GM19395 (cell line): ENCODE measurements at regions not wholly inside any gene's neighbourhood (a gene's known extent, or its start where the extent isn't known, plus 50 kb on each side); places are given as distances from the start of the nearest gene placed in this dataset.
"Not testable (repeated sequence)": the region's sequence is repeated elsewhere in the genome, so short reads cannot be mapped to it uniquely, and the experiment has no call there.

ENCODE experiments used
- ATAC-seq: cut with Tn5 transposase; IDR thresholded peaks from one replicate; pipeline ENCODE4 v1.9.1; 2021; ENCODE audit warnings: mild to moderate bottlenecking, moderate library complexity; ENCODE audit not compliant: unreplicated experiment

DNA sequence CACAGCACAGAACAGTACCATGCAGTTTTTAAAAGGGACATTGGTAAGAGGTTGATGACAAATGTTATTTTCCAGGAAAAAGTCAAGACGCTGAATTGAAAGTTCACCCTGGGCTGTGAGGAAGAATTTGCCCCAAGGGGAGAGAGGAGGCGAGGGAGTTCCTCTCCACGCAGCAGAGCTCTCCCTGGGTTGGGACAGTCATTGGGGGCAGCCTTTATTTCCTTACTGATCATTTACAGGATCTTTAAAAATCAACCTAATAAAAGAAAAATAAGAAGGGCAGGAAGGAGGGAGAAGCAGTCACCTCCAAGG lies 49.9 kb upstream of the WNT7B start:
- ATAC-seq, result no peak

- ATAC-seq, result no peak
These were observed 50.5 kb upstream of the WNT7B start for GRCh38 chr22:46027211-46028105.

- no peak for ATAC-seq
These were observed 51.4 kb upstream of the WNT7B start for GRCh38 chr22:46028106-46028991.

- no peak for ATAC-seq
These were observed 52.1 kb upstream of the WNT7B start for GRCh38 chr22:46029036-46029435.

- no peak for ATAC-seq
These were observed 52.7 kb upstream of the WNT7B start for GRCh38 chr22:46029574-46030200.

DNA sequence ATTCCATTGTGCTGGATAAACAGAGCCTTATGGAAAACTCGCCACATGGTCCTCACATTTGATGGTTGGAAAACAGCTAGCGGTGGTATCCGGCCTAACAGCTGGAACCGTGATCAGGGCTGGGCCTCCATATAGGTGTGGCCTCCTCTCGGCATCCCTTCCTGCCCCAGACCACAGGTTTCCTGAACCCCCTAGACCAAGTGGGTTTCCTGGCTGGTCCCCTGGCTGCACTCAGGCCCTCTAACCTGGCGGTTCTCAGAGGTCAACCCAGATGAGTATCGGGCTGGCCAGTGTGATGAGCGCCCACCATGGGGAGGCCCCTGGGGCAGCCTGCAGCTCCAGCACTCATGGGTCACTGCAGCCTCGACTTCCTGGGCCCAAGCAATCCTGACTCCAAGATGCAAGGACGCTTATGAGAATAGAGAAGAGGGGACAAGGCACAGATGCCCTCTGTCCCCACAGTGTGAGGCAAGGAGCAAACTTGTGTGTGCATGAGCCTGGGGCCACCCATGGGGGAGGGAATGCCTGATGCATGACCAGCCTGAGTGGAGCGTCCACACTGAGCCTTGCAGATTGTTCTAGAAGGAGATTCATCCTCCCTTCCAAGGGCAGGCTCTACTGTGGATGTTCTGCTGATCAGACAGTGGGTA lies 53.4 kb upstream of the WNT7B start:
- no peak for ATAC-seq

DNA sequence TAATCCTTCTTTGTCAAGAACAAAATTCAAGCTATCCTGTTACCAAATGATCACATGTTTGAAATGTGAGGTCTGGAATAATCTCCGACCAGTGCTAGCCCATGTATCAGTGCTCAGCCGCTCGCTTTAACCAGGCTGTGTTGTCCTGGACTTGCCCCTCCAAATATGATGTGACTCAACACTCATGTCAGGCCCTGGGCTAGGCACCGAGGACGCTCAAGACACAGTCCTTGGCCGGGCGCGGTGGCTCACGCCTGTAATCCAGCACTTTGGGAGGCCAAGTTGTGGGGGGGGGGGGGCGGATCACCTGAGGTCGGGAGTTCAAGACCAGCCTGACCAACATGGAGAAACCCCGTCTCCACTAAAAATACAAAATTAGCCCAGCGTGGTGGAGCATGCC lies 54.1 kb upstream of the WNT7B start:
- ATAC-seq, result no peak

GRCh38 chr22:46031557-46031956 lies 54.6 kb upstream of the WNT7B start:
- ATAC-seq, result no peak

DNA sequence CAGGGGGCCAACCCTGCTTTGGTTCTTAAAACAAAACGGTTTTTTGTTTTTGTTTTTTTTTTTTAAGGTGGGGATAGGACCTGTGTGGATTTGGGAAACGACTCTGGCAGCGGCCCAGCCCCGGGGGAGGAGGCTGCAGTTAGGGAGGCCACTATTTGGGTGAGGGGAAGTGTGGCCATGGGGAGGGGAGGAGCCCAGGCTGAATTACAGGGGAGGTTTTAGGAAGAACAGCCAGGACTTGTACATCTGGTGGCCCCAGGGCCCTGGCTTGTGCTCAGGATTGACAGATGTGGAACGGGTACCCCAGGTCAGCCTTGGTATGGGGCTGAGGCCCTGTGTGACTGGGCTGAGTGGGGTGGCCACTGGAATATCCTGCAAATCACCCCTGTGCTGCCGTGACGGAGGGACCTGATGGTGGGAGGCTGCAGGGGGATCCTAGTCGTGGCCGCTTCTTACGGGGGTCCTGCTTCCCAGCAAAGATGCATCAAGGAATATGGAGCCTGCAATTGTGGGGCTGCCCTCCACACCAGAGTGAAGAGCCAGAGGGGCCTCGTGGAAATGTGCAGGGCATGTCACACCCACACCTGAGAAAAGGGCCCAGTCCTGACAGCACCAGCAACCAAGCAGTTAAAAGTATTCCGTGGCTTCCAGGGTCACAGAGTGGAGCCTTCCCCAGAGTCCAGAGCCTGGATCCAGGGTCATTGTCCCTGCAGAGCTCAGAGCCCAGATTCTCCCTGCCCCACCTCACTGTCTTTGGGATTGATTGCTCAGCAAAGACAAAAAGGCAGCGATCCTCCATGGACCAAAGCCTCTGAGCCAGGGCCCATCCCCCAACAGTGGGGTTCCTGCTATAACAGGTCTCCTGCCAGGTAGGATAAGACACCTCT lies 55.2 kb upstream of the WNT7B start:
- no peak for ATAC-seq

DNA sequence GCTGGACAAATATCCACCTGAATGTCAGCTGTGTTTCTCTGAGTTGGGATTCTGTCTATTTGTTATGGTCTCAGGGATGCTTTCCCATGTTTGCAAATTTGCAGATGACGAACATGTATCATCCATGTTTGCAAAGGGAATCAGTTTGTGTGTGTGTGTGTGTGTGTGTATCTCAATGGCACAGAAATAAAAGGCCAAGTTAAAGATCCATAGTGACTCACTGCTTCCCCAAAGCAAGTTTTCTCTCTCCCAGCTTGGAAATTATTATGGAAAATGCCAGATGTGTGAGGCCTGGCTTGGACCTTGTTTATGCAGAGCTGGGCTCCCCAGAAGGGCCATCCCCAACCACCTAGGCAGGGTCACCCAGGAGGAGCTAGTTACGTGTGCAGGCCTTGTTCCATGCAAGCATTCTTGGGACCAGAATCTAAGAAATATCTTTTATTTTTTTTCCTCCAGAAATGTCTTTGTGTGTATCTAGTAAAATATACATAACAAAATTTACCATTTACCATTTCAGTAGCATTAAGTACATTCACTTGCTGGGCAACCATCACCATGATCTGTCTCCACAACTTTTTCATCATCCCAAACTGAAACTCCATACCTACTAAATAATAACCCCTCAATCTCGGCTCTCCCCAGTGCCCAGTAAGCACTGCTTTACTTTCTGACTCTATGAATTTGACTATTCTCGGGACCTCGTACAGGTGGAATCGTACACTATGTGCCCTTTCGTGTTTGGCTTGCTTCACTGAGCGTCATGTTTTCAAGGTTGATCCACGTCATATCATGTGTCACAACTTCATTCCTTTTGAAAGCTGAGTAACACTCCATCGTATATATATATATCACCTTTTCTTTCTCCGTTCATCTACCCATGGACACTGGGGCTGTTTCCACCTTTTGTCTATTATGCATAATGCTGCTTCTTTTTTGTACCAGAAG lies 56.6 kb upstream of the WNT7B start:
- ATAC-seq, result no peak

DNA sequence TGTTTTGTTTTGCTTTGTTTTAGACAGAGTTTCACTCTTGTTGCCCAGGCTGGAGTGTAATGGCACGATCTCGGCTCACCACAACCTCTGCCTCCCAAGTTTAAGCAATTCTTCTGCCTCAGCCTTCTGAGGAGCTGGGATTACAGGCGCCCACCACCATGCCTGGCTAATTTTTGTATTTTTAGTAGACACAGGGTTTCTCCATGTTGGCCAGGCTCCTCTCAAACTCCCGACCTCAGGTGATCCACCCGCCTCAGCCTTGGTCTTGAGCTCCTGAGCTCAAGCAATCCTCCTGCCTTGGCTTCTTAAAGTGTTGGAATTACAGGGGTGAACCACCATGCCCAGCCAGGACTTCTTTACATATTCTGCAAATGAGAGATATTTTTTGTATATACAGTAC lies 57.5 kb upstream of the WNT7B start:
- ATAC-seq, result not testable (repeated sequence)

- ATAC-seq, result no peak
These were observed 58.4 kb upstream of the WNT7B start for GRCh38 chr22:46035380-46035741.

DNA sequence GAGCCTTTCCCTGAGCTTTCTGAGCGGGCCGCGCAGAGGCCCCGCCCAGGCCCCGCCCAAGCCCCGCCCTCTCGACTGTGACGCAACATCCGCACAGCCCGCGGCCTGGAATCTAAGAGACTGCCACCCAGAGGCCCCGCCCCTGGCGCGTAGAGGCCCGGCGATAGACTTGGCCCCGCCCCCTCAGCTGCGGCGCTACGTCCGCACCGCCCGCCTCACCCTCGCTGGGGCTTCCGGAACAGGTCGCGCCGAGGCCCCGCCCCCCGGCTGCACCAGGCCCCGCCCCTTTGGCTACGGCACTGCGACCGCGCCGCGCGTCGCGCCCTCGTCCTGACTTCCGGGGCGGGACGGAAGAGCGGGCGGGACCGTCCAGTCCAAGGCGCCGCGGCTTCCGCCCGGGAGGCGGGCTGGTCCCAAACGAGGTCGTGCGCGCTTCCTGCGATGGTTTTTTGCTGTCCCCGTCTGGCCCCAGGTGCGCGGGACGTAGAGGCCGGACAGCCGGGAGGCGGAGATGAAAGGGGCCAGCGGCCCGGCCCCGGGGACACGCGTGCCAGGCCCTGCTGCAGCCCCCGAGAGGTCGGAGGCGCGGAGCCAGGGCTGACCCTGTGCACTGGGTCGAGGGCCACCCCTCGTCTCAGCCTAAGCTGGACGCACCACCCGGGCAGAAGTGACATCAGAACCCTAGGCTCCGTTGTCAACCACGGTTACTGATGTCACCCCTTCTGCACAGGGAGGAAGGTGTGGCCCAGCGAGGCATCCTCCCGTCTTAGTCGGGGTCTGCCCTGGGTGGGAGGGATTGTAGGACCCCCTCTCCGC lies 59.0 kb upstream of the WNT7B start:
- peak; percentile 93 for ATAC-seq

DNA sequence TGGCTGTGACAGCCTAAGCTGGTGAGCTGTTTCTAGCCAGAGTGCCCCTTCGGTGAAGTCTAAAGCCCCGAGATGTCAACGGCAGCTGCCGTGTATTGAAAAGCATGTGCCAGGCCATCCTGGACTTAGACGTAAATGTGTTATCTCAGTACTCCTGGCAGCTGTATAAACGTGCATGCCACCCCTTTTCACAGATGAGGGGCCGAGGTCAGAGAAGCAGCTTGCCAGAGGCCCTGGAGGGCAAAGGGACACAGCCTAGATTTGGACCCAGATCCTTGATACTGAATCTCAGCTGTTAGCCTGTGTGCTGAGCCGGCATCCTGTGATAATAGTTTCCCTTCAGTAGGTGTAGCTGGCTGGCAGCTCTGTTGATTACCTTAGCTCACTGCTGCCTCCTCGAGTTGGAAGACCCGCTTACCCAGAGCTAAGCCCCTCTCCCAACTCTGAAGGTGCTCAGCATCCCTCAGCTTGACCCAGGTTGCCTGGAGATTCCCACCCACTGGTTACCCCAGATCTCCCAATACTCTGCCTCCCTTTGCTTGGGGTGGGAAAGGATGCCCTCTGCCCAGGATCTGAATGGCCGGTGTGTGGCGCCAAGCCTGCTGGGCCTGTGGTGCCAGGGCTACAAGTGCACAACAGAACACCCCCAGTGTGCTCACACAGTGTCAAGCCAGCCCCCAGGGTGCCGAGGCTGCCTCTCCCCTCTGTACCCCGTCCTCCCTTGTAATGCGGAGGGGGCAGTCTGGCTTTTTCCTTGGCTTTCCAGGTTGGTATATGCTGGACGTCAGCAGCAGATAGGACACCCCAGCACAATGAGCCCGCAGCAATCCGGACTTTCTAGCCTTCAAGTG lies 59.8 kb upstream of the WNT7B start:
- ATAC-seq, result peak; percentile 8

DNA sequence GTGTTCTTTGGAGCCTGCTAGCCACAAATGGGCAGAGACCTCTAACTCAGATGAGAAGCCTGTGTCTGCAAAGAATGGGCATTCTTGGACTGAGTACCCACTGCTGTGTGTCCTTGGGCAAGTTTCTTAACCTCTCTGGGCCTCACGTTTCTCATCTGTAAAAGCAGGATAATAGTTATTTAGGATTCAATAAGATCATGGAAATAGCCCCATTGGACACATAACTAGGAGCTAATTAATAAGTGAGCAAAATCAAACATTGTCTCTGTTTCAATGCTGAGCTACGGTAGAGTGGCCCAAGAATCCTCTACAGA lies 61.2 kb upstream of the WNT7B start:
- no peak for ATAC-seq

- no peak for ATAC-seq
These were observed 61.8 kb upstream of the WNT7B start for GRCh38 chr22:46038516-46039430.
